ENCODE measurements at regions not wholly inside any gene's neighbourhood (a gene's known extent, or its start where the extent isn't known, plus 50 kb on each side); places are given as distances from the start of the nearest gene placed in this dataset.

DNA sequence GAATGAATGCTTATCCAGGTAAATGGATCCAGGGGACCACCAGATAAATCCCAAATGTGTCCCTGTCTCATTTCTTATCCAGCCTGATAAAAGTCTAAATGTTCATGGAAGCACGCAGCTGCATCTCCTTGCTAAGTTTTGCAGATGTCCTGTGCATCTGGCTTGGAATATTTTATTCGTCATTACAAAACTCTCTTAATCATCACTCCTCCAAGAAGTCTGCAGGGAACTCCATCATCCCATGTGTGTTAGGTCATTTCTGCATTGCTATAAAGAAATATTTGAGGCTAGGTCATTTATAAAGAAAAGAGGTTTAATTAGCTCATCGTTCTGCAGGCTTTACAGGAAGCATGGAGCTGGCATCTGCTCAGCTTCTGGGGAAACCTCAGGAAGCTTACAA lies 297.2 kb downstream of the HS3ST1 start:
- TF ChIP-seq, protein P1, sequence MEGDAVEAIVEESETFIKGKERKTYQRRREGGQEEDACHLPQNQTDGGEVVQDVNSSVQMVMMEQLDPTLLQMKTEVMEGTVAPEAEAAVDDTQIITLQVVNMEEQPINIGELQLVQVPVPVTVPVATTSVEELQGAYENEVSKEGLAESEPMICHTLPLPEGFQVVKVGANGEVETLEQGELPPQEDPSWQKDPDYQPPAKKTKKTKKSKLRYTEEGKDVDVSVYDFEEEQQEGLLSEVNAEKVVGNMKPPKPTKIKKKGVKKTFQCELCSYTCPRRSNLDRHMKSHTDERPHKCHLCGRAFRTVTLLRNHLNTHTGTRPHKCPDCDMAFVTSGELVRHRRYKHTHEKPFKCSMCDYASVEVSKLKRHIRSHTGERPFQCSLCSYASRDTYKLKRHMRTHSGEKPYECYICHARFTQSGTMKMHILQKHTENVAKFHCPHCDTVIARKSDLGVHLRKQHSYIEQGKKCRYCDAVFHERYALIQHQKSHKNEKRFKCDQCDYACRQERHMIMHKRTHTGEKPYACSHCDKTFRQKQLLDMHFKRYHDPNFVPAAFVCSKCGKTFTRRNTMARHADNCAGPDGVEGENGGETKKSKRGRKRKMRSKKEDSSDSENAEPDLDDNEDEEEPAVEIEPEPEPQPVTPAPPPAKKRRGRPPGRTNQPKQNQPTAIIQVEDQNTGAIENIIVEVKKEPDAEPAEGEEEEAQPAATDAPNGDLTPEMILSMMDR (IDR thresholded peaks at IDR 0.05) = no peak
- TF ChIP-seq POLR2A (IDR thresholded peaks at IDR 0.05) = no peak

Data from body of pancreas (tissue), 4 donors.